VCaP (cell line): ENCODE measurements at regions not wholly inside any gene's neighbourhood (a gene's known extent, or its start where the extent isn't known, plus 50 kb on each side); places are given as distances from the start of the nearest gene placed in this dataset.

Experiments
- H3K27ac ChIP-seq: fragments of 450-650 bp; 2 replicates; pipeline ENCODE4 v1.5.1; 2017
- TF ChIP-seq, protein P1 (sequence below): fragments of 450-650 bp; conservative IDR thresholded peaks from 2 replicates; pipeline ENCODE4 v1.5.1; 2017; ENCODE audit warnings: mild to moderate bottlenecking, moderate library complexity

DNA sequence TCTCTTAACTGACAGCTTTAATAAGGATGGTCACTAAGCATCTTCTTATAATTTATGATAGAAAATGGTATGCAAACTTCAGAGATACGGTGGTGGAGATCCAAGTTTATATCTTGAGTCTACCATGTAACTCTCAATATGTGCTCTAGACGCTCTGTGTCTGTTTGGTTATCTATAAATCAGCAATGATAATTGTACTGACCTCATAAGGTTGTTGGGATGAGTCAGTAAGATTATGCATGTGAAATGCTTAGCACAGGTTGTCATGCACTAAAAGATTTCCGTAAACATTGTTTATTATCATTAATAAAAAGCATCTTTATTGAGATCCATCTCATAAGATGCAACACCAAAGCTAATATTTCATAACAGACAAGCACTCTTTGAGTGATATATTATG, 1094.9 kb upstream of the EEF2KMT start:
- TF ChIP-seq, protein P1, sequence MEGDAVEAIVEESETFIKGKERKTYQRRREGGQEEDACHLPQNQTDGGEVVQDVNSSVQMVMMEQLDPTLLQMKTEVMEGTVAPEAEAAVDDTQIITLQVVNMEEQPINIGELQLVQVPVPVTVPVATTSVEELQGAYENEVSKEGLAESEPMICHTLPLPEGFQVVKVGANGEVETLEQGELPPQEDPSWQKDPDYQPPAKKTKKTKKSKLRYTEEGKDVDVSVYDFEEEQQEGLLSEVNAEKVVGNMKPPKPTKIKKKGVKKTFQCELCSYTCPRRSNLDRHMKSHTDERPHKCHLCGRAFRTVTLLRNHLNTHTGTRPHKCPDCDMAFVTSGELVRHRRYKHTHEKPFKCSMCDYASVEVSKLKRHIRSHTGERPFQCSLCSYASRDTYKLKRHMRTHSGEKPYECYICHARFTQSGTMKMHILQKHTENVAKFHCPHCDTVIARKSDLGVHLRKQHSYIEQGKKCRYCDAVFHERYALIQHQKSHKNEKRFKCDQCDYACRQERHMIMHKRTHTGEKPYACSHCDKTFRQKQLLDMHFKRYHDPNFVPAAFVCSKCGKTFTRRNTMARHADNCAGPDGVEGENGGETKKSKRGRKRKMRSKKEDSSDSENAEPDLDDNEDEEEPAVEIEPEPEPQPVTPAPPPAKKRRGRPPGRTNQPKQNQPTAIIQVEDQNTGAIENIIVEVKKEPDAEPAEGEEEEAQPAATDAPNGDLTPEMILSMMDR = no peak
- H3K27ac ChIP-seq = no peak overlapping the region

DNA sequence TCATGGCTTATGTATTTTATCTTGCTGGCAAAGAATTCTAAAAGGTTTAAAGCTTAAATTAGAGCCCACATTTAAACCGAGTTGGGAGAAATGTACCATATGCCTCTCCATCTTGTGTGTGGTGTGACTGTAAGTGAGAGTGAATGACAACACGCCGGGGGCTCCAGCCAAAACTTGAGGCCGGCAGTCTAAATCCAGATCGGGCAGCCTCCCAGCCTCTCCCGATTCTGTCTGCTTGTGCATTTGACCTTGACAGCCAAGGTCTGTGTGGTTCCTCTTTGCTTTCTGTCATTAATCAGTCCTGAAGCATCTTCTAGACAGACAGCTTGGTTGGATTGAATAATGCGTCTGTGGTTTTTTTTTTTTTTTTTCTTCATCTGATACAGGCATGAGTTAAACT, 1093.2 kb upstream of the EEF2KMT start:
- TF ChIP-seq, protein P1 = no peak
- H3K27ac ChIP-seq = no peak overlapping the region

DNA sequence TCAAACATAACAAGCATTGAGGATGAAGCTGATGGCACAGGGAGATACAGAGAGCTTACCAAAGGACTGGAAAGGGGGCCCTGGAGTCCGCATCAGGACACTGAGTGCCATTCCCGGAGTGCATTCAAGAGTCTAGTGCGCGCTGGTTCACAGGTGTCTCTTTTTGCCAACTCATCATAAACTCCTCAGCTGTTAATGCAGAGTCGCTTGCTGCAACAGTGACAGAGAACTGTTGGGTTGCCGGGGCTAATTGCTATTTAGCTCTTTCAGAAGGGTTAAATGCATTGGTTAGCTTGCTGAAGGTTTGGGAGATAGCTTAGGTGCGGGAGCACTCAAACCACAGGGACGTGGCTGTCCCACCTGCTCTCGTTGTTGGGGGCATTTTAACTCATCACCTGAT, 1091.6 kb upstream of the EEF2KMT start:
- no peak overlapping the region for H3K27ac ChIP-seq
- TF ChIP-seq, protein P1 = no peak

DNA sequence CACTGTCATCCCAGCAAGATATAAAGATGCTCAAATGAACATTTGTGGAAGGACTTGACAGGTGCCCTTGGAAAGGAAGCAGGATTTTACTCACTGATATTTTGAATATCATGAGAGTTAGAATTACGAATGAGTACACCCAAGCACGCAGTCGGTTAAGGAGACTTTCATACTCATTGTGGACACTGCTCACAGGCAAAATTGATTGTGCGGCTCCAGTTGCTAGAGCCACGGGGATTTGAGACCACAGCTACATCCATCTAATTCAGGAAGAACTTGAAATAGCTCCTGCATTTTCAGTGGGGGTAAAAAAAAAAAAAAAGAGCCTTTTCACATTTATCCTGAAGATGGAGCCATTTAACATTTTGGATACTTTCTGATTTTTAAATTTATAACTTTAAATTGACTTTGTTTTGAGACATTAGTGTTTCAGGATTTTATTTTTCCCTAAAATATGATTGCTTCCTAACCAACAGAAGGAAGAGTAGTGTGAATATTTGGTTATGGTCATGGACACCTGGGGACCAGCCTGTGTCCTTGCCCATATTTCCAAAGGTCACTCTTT, 1080.1 kb upstream of the EEF2KMT start:
- H3K27ac ChIP-seq = no peak overlapping the region
- TF ChIP-seq, protein P1 = peak; percentile 43

DNA sequence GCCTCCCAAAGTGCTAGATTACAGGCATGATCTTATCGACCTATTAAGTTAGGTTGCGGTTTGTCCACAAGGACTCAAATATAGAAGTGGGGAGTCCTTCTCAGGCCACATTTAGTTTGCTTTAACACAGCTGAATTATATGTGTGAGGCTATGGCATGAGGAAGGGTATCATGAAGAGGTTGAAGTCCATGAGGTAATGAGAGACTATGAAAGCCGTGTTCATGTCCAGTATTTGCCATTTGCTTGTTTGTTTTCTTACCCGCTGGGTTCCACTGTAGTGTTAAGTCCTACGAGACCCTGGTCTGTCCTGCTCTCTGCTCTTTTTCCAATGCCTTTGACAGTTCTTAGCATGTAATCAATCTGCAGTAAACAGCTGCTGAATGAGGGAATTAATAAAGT, 1072.4 kb upstream of the EEF2KMT start:
- TF ChIP-seq, protein P1 = no peak

DNA sequence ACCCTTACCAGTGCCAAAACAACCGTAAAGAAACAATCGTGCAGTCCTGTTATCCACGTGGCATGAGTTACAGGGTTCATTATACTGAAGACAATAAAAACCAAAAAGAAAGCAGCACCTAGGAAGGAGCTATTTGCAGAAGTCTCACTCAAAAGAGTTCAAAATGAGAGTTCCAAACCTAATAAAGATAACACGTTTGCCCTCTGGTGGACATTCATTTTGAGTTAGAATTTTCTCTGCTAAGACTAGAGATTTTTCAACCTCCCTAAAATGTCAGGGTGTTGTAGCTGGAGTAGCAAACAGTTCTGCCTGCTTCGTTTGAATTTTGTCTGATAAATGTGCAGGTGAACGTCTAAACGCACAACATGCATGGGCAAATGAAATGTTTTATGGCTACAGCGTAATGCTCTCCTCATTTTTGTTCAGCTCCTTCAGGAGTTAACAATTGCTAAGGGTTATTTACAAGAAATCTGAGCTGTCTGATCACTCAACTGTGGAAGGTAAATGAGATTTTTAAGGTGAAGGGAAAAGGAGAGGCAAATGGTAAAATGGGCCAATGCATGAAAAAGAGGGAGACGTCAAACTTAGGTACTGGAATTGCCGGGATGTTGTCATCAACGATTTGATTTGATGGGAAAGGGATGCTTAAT, 1067.9 kb upstream of the EEF2KMT start:
- no peak overlapping the region for H3K27ac ChIP-seq
- TF ChIP-seq, protein P1 = peak; percentile 53

More for the DNA sequence above, 1072.4 kb upstream of the EEF2KMT start:
- no peak overlapping the region for H3K27ac ChIP-seq

DNA sequence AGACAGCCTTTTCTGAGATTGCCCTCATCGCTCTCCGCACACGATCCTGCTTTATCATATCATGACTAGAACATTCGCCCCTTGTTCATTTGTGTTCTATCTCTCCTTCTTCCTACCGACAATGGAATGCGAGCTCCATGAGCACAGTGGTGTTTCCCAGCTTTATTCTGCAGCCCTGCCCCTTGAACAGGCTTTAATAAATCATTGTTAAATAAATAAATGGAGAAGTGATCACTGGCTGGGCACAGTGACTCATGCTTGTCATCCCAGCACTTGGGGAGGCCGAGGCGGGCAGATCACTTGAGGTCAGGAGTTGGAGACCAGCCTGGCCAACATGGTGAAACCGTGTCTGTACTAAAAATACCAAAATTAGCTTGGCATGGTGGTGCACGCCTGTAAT, 1063.3 kb upstream of the EEF2KMT start:
- TF ChIP-seq, protein P1 = no peak

More for the DNA sequence above, 1063.3 kb upstream of the EEF2KMT start:
- H3K27ac ChIP-seq = no peak overlapping the region
